ENCODE measurements at regions not wholly inside any gene's neighbourhood (a gene's known extent, or its start where the extent isn't known, plus 50 kb on each side); places are given as distances from the start of the nearest gene placed in this dataset.
"Not testable (repeated sequence)": the region's sequence is repeated elsewhere in the genome, so short reads cannot be mapped to it uniquely, and the experiment has no call there.

- no peaks in the 10 kb centered on the region for H3K36me3 Mint-ChIP-seq (ENCODE audit: insufficient read depth)
- H3K4me1 Mint-ChIP-seq (ENCODE audit: low read depth) = peaks cover 5% of the 10 kb centered on the region
- no peak overlapping the region for H3K4me3 Mint-ChIP-seq (ENCODE audit: low read depth)
- no peak for TF ChIP-seq CTCF (IDR thresholded peaks at IDR 0.05; ENCODE audit: unreplicated experiment)
- H3K27me3 Mint-ChIP-seq = no peaks in the 10 kb centered on the region
- peaks cover 3% of the 10 kb centered on the region for H3K9me3 Mint-ChIP-seq (ENCODE audit: low read depth)
- no peak overlapping the region for H3K27ac Mint-ChIP-seq
- no peak for DNase-seq (ENCODE audit: low spot score, unreplicated experiment)
These were observed 94.4 kb downstream of the SH3GLB1 start for GRCh38 chr1:86798608-86799291.

GRCh38 chr1:86803641-86804040 lies 99.3 kb downstream of the SH3GLB1 start:
- H3K27ac Mint-ChIP-seq; H3K4me1 Mint-ChIP-seq (ENCODE audit: low read depth); H3K27me3 Mint-ChIP-seq; H3K9me3 Mint-ChIP-seq (ENCODE audit: low read depth); H3K4me3 Mint-ChIP-seq (ENCODE audit: low read depth); DNase-seq (ENCODE audit: low spot score, unreplicated experiment); H3K36me3 Mint-ChIP-seq (ENCODE audit: insufficient read depth): not testable (repeated sequence)

- DNase-seq (ENCODE audit: low spot score, unreplicated experiment); H3K4me3 Mint-ChIP-seq (ENCODE audit: low read depth); H3K36me3 Mint-ChIP-seq (ENCODE audit: insufficient read depth); H3K27me3 Mint-ChIP-seq; H3K4me1 Mint-ChIP-seq (ENCODE audit: low read depth); H3K9me3 Mint-ChIP-seq (ENCODE audit: low read depth); H3K27ac Mint-ChIP-seq: not testable (repeated sequence)
These were observed 101.6 kb downstream of the SH3GLB1 start for GRCh38 chr1:86805898-86806519.

- peak; percentile 48 for TF ChIP-seq CTCF (IDR thresholded peaks at IDR 0.05; ENCODE audit: unreplicated experiment)
- Mint-ChIP-seq H3K27ac (no peak overlapping the region), H3K36me3 (ENCODE audit: insufficient read depth) (peaks cover 5% of the 10 kb centered on the region), H3K27me3 (no peaks in the 10 kb centered on the region), H3K9me3 (ENCODE audit: low read depth) (peaks cover 3% of the 10 kb centered on the region), H3K4me1 (ENCODE audit: low read depth) (peaks cover 4% of the 10 kb centered on the region), H3K4me3 (ENCODE audit: low read depth) (no peak overlapping the region)
- no peak for DNase-seq (ENCODE audit: low spot score, unreplicated experiment)
These were observed 102.6 kb downstream of the SELENOF start for GRCh38 chr1:86811142-86811924.

GRCh38 chr1:86812286-86812685 lies 101.6 kb downstream of the SELENOF start:
- H3K27ac Mint-ChIP-seq = no peak overlapping the region
- peaks cover 7% of the 10 kb centered on the region for H3K36me3 Mint-ChIP-seq (ENCODE audit: insufficient read depth)
- H3K27me3 Mint-ChIP-seq = no peaks in the 10 kb centered on the region
- no peak overlapping the region for H3K4me3 Mint-ChIP-seq (ENCODE audit: low read depth)
- H3K4me1 Mint-ChIP-seq (ENCODE audit: low read depth) = peaks cover 7% of the 10 kb centered on the region
- TF ChIP-seq CTCF (IDR thresholded peaks at IDR 0.05; ENCODE audit: unreplicated experiment) = no peak
- peaks cover 6% of the 10 kb centered on the region for H3K9me3 Mint-ChIP-seq (ENCODE audit: low read depth)
- no peak for DNase-seq (ENCODE audit: low spot score, unreplicated experiment)

All from progenitor cell of endocrine pancreas (in vitro differentiated cells).